Mesenchymal stem cell (in vitro differentiated cells and primary cell): ENCODE measurements at regions not wholly inside any gene's neighbourhood (a gene's known extent, or its start where the extent isn't known, plus 50 kb on each side); places are given as distances from the start of the nearest gene placed in this dataset.

Experiments
- DNase-seq: peaks from one replicate; pipeline ENCODE4 v3.0.0-alpha.2; 2013
- H2AFZ ChIP-seq: one replicate; pipeline ENCODE4 v1.6.1; 2013; ENCODE audit warnings: low read depth, mild to moderate bottlenecking, control low read depth, inconsistent platforms, low read length, moderate library complexity
- H2AK5ac ChIP-seq: 2 replicates; pipeline ENCODE4 v1.6.1; 2013; ENCODE audit warnings: low read length, moderate library complexity, mild to moderate bottlenecking, inconsistent platforms; ENCODE audit not compliant: severe bottlenecking
- H2BK120ac ChIP-seq: one replicate; pipeline ENCODE4 v1.6.1; 2013; ENCODE audit warnings: low read depth, mild to moderate bottlenecking, inconsistent platforms, low read length, moderate library complexity
- H2BK12ac ChIP-seq, 2 experiments: one replicate each; pipeline ENCODE4 v1.6.1; 2013; ENCODE audit warnings: inconsistent platforms in 2 of 2, low read length in 2 of 2, mild to moderate bottlenecking in 2 of 2, moderate library complexity in 2 of 2, control low read depth in 1 of 2
- H2BK15ac ChIP-seq: one replicate; pipeline ENCODE4 v1.6.1; 2013; ENCODE audit warnings: mild to moderate bottlenecking, low read depth, inconsistent platforms; ENCODE audit not compliant: poor library complexity, severe bottlenecking
- H2BK5ac ChIP-seq: 2 replicates; pipeline ENCODE4 v1.6.1; 2013; ENCODE audit warnings: low read depth, mild to moderate bottlenecking, low read length, control low read depth, inconsistent platforms; ENCODE audit not compliant: poor library complexity, severe bottlenecking
- H3K14ac ChIP-seq, 2 experiments: one replicate each; pipeline ENCODE4 v1.6.1; 2013; ENCODE audit warnings: inconsistent platforms in 2 of 2, low read length in 2 of 2, control low read depth in 1 of 2, mild to moderate bottlenecking in 1 of 2, moderate library complexity in 1 of 2
- H3K18ac ChIP-seq, 2 experiments: one replicate each; pipeline ENCODE4 v1.6.1; 2013; ENCODE audit warnings: inconsistent platforms in 2 of 2, low read length in 2 of 2, control low read depth in 1 of 2, low read depth in 1 of 2, mild to moderate bottlenecking in 1 of 2
- H3K23ac ChIP-seq, 2 experiments: one replicate each; pipeline ENCODE4 v1.6.1; 2013; ENCODE audit warnings: inconsistent platforms in 2 of 2, low read length in 2 of 2, mild to moderate bottlenecking in 2 of 2, moderate library complexity in 2 of 2, control low read depth in 1 of 2
- H3K27ac ChIP-seq: 2 replicates; pipeline ENCODE4 v1.5.1; 2013; ENCODE audit warnings: mild to moderate bottlenecking, moderate library complexity, low read length, control low read depth, inconsistent platforms; ENCODE audit not compliant: poor library complexity, severe bottlenecking
- H3K27me3 ChIP-seq, 2 experiments: 2 replicates each; pipeline versions ENCODE4 v1.6.1 to v1.7.0; 2013; ENCODE audit warnings: low read length in 2 of 2, mild to moderate bottlenecking in 2 of 2, moderate library complexity in 2 of 2, control low read depth in 1 of 2, inconsistent platforms in 1 of 2; ENCODE audit not compliant: control insufficient read depth in 1 of 2, insufficient read depth in 1 of 2
- H3K36me3 ChIP-seq, 2 experiments: 2 replicates each; pipeline versions ENCODE4 v1.6.1 to v1.7.0; 2013; ENCODE audit warnings: low read length in 2 of 2, control low read depth in 1 of 2, inconsistent platforms in 1 of 2, low read depth in 1 of 2, mild to moderate bottlenecking in 1 of 2; ENCODE audit not compliant: insufficient read depth in 2 of 2, control insufficient read depth in 1 of 2
- H3K4ac ChIP-seq, 2 experiments: one replicate each; pipeline ENCODE4 v1.6.1; 2013; ENCODE audit warnings: inconsistent platforms in 2 of 2, low read length in 2 of 2, mild to moderate bottlenecking in 2 of 2, moderate library complexity in 2 of 2, control low read depth in 1 of 2, low read depth in 1 of 2
- H3K4me1 ChIP-seq: 2 replicates; pipeline ENCODE4 v1.6.1; 2013; ENCODE audit warnings: low read depth, low read length, control low read depth; ENCODE audit not compliant: control insufficient read depth, insufficient read depth
- H3K4me2 ChIP-seq: 2 replicates; pipeline ENCODE4 v1.6.1; 2013; ENCODE audit warnings: low read length, mild to moderate bottlenecking, inconsistent platforms; ENCODE audit not compliant: poor library complexity, severe bottlenecking
- H3K4me3 ChIP-seq, 2 experiments: 2 replicates each; pipeline versions ENCODE4 v1.5.1 to v1.7.0; 2013; ENCODE audit warnings: low read length in 2 of 2, mild to moderate bottlenecking in 2 of 2, control low read depth in 1 of 2, low read depth in 1 of 2; ENCODE audit not compliant: insufficient read depth in 1 of 2
- H3K79me1 ChIP-seq: replicated peaks from 2 replicates; pipeline ENCODE4 v1.6.1; 2013; ENCODE audit warnings: mild to moderate bottlenecking, control low read depth, low read length, inconsistent platforms; ENCODE audit not compliant: poor library complexity, severe bottlenecking
- H3K9ac ChIP-seq: 2 replicates; pipeline ENCODE4 v1.7.0; 2013; ENCODE audit warnings: mild to moderate bottlenecking, low read length, moderate library complexity
- H3K9me3 ChIP-seq: 2 replicates; pipeline ENCODE4 v1.7.0; 2013; ENCODE audit warnings: mild to moderate bottlenecking, low read length; ENCODE audit not compliant: control insufficient read depth
- H4K8ac ChIP-seq: one replicate; pipeline ENCODE4 v1.6.1; 2013; ENCODE audit warnings: inconsistent platforms, mild to moderate bottlenecking, low read length, moderate library complexity
- H4K91ac ChIP-seq: one replicate; pipeline ENCODE4 v1.6.1; 2013; ENCODE audit warnings: mild to moderate bottlenecking, low read length, inconsistent platforms
- WGBS: methylation state at CpG from one replicate; pipeline ENCODE4 v1.1.7; 2013; ENCODE audit warnings: mixed read lengths; 5-methylcytosine and 5-hydroxymethylcytosine counted together

DNA sequence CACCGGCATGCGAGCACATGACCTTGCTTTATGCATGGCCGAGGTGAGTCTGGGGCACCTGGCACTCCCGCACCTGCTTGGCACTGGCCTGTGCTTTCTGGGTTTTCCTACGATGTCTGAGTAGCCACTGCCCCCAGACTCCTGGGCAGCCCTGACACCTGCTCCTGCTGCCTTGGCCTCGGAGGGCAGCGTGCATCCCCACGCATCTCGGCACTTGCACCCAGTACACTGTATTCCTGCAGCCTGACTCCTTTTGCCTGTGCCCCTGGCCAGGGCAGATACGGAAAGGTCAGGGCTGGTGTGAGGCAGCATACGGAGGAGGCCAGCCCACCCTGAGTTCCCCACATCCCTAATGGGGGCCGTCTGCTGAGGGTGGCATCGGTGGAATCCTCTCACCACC is 340.6 kb downstream of the TEX29 start:
- Histone ChIP-seq H3K27me3 (no peaks in the 10 kb centered on the region), H4K8ac (no peak overlapping the region), H3K14ac (no peak overlapping the region), H3K9me3 (no peaks in the 10 kb centered on the region), H3K23ac (no peak overlapping the region), H2AFZ (no peak overlapping the region), H3K36me3 (no peaks in the 10 kb centered on the region), H2BK120ac (no peak overlapping the region), H4K91ac (no peak overlapping the region), H3K4ac (no peak overlapping the region), H2BK15ac (no peak overlapping the region), H3K4me2 (no peak overlapping the region), H3K4me1 (no peaks in the 10 kb centered on the region), H2AK5ac (no peak overlapping the region), H3K9ac (no peak overlapping the region), H3K27ac (no peak overlapping the region), H2BK12ac (no peak overlapping the region), H3K18ac (no peak overlapping the region), H2BK5ac (no peak overlapping the region), H3K4me3 (no peak overlapping the region), H3K79me1 (no peaks in the 10 kb centered on the region)
- 73% methylated on average over 13 of the region's 13 CpGs for WGBS
- DNase-seq: no peak

GRCh38 chr13:111661776-111662175 is 341.3 kb downstream of the TEX29 start:
- H3K4ac ChIP-seq: no peak overlapping the region
- no peak for DNase-seq
- WGBS: 89% methylated on average over 6 of the region's 9 CpGs
- H2BK12ac ChIP-seq: no peak overlapping the region
- no peak overlapping the region for H3K14ac ChIP-seq
- no peak overlapping the region for H3K27ac ChIP-seq
- H3K9ac ChIP-seq: no peak overlapping the region
- no peak overlapping the region for H2BK15ac ChIP-seq
- no peak overlapping the region for H3K4me2 ChIP-seq
- no peaks in the 10 kb centered on the region for H3K9me3 ChIP-seq
- no peak overlapping the region for H3K4me3 ChIP-seq
- no peak overlapping the region for H3K23ac ChIP-seq
- no peaks in the 10 kb centered on the region for H3K27me3 ChIP-seq
- H2AK5ac ChIP-seq: no peak overlapping the region
- H3K18ac ChIP-seq: no peak overlapping the region
- peaks cover 2% of the 10 kb centered on the region for H3K4me1 ChIP-seq
- no peak overlapping the region for H4K8ac ChIP-seq
- no peak overlapping the region for H4K91ac ChIP-seq
- no peak overlapping the region for H2AFZ ChIP-seq
- no peak overlapping the region for H2BK5ac ChIP-seq
- no peak overlapping the region for H2BK120ac ChIP-seq
- no peaks in the 10 kb centered on the region for H3K79me1 ChIP-seq
- H3K36me3 ChIP-seq: no peaks in the 10 kb centered on the region

DNA sequence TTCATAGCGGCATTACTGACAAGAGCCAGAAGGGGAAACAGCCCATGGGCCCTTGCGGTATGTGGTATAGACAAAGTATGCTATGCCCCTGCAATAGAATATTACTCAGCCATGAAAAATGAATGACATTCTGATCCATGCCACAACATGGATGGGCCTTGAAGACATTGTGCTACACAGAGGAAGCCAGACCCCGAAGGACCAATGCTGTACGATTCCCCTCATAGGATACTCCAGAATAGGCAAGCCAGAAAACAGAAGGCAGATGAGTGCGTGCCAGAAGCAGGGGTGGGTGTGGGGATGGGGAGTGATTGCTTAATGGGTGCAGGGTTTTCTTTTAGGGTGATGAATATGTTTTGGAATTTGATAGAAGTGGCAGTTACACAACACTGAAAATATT is 342.0 kb downstream of the TEX29 start:
- WGBS: 80% methylated on average over 5 of the region's 5 CpGs
- Histone ChIP-seq H4K91ac (no peak overlapping the region), H2AFZ (no peak overlapping the region), H3K79me1 (no peaks in the 10 kb centered on the region), H4K8ac (no peak overlapping the region), H2BK5ac (no peak overlapping the region), H3K23ac (no peak overlapping the region), H3K27ac (no peak overlapping the region), H3K9me3 (no peaks in the 10 kb centered on the region), H3K4me1 (peaks cover 2% of the 10 kb centered on the region), H2BK15ac (no peak overlapping the region), H3K4me3 (no peak overlapping the region), H3K36me3 (no peaks in the 10 kb centered on the region), H3K18ac (no peak overlapping the region), H3K4ac (no peak overlapping the region), H3K4me2 (no peak overlapping the region), H2BK120ac (no peak overlapping the region), H3K9ac (no peak overlapping the region), H2BK12ac (no peak overlapping the region), H3K14ac (no peak overlapping the region), H2AK5ac (no peak overlapping the region), H3K27me3 (no peaks in the 10 kb centered on the region)
- DNase-seq: no peak

DNA sequence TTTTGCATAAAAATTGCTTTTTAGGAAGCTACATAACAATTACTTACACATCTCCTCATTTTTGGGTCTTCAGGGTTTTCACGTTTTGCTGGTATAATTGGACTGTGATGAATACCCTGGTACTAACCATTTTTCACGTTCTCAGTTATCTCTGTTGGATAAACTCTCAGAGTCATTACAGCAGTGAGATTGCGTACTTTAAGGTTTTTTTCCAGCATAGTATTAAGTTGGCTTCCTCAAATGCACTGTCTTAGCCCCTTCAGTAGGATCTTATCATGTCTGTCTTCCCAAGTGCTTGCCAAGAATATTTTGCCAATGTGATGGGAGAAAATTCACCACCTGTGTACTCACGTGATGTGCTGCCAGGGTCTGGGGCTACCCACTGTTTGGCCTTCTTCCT is 342.5 kb downstream of the TEX29 start:
- no peak for DNase-seq
- Histone ChIP-seq H3K18ac (no peak overlapping the region), H3K4ac (no peak overlapping the region), H3K9me3 (no peaks in the 10 kb centered on the region), H2BK5ac (no peak overlapping the region), H2AFZ (no peak overlapping the region), H2AK5ac (no peak overlapping the region), H3K36me3 (no peaks in the 10 kb centered on the region), H2BK15ac (no peak overlapping the region), H3K27me3 (no peaks in the 10 kb centered on the region), H3K9ac (no peak overlapping the region), H4K8ac (no peak overlapping the region), H3K23ac (no peak overlapping the region), H3K4me1 (peaks cover 2% of the 10 kb centered on the region), H4K91ac (no peak overlapping the region), H3K4me2 (no peak overlapping the region), H3K79me1 (no peaks in the 10 kb centered on the region), H3K27ac (no peak overlapping the region), H3K4me3 (no peak overlapping the region), H2BK12ac (no peak overlapping the region), H3K14ac (no peak overlapping the region), H2BK120ac (no peak overlapping the region)
- WGBS: 55% methylated on average over 4 of the region's 4 CpGs
